GM12873 (cell line): ENCODE measurements at regions not wholly inside any gene's neighbourhood (a gene's known extent, or its start where the extent isn't known, plus 50 kb on each side); places are given as distances from the start of the nearest gene placed in this dataset.

Source experiments
- TF ChIP-seq, protein P1 (sequence below): IDR thresholded peaks from 2 replicates; pipeline ENCODE4 v1.5.1; 2012; ENCODE audit warnings: low read depth, mild to moderate bottlenecking, moderate library complexity, low read length, control low read depth; ENCODE audit not compliant: insufficient read depth; ENCODE audit errors: missing control alignments

DNA sequence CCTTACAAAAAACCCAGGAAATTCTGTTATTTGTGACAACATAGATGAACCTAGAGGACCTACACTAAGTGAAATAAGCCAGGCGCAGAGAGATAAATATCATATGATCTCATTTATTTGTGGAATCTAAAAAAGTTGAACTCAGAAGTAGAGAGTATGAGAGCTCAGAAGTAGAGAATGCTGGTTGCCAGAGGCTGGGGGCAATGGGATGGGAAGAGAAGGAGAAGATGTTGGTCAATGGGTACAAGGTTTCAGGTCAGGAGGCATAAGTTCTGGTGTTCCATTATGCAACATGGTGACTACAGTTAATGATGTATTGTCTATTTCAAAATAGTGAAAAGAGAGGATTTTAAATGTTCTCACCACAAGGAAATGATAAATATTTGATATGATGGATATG is 259.1 kb upstream of the POU3F1 start:
- TF ChIP-seq, protein P1, sequence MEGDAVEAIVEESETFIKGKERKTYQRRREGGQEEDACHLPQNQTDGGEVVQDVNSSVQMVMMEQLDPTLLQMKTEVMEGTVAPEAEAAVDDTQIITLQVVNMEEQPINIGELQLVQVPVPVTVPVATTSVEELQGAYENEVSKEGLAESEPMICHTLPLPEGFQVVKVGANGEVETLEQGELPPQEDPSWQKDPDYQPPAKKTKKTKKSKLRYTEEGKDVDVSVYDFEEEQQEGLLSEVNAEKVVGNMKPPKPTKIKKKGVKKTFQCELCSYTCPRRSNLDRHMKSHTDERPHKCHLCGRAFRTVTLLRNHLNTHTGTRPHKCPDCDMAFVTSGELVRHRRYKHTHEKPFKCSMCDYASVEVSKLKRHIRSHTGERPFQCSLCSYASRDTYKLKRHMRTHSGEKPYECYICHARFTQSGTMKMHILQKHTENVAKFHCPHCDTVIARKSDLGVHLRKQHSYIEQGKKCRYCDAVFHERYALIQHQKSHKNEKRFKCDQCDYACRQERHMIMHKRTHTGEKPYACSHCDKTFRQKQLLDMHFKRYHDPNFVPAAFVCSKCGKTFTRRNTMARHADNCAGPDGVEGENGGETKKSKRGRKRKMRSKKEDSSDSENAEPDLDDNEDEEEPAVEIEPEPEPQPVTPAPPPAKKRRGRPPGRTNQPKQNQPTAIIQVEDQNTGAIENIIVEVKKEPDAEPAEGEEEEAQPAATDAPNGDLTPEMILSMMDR = no peak

DNA sequence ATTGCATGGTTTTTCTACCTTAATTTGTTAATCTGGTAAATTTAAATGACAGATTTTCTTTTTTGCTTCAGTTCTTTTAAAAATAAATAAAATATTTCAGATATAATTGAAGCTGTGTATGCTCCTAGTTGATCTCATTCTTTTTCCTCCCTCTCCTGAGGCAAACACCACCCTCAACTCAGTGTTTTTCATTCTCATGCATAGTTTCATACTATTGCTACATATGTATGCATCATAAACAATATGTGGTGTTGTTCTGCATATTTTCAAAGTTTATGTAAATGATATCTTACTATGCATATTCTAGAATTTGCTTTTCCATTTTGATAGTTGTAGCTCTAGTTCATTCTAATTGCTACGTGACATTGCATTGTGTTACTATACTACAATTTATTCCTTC is 257.2 kb upstream of the POU3F1 start:
- TF ChIP-seq, protein P1 = no peak

DNA sequence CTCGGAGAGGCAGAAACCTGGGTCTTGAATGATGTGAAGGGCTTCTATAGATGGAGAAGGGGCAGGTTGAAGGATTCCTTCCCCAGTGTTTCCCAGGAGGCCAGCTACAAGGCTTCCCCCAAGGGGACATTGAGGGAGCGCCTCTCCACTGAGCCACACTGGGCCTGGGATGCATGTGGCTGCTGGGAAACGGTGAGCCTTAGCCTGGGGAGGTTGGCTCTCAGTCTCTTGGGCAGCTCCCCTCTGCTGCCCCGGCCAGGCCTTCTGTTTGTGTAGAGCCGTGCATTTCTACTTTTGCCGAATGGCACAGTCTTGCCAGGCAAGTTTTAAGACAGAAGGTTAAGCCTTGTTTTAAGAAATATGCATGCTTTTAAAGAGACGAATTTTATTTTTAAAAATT is 254.4 kb upstream of the POU3F1 start:
- TF ChIP-seq, protein P1 = no peak

DNA sequence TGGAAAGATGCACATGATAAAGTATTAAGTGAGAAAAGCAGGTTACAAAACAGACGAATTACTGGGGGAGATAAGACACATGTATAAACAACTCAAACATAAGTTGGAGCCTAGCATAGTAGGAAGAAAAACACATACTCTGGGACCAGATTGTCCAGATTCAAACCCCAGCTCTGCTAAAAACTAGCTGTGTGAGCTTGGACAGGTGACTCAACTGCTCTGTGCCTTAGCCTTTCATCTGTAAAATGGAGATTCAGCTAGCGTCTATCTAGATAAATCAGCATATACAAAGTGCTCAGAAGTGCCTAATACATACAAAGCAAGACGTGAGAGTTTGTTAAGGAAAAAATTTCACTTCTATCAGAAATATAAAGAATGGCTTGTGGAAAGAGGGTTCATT is 254.0 kb upstream of the POU3F1 start:
- TF ChIP-seq, protein P1 = no peak

DNA sequence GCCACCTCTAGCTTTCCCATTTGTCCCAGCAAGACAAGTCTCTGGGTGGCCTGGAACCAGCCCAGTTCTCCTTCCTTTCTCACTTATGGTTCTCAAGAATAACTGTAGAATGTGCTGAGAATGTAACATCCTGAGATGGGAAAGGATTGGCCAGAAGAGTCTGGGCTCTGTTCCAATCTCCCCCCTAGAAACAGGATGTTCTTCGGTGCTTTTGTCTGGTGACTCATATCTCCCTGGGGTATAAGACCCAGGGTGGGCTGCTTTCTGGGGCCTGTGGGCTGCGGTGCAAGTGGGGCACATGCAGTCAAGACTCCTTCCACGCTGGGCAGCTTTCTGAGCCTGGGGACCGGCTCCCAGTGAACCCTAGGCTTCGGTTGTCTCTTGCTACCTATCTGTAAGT is 251.2 kb upstream of the POU3F1 start:
- TF ChIP-seq, protein P1 = no peak

DNA sequence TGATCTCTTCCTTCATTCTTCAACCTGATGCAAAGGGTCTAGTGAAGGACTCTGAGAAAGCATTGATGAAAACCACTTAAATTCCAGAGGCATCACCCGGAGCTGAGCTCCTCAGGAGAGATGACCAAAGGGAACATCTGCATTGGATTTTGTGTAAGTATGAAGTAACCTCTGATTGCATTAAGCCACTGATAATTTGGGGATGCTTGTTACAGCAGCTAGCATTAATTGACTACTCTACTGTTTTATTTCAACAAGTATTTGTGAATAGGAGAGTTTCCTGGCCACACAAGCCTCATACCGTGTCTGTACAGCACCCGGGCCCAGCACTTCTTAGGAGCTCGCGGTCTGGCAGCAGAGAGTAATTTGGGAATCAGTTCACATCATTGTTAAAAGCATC is 250.7 kb upstream of the POU3F1 start:
- TF ChIP-seq, protein P1 = no peak

DNA sequence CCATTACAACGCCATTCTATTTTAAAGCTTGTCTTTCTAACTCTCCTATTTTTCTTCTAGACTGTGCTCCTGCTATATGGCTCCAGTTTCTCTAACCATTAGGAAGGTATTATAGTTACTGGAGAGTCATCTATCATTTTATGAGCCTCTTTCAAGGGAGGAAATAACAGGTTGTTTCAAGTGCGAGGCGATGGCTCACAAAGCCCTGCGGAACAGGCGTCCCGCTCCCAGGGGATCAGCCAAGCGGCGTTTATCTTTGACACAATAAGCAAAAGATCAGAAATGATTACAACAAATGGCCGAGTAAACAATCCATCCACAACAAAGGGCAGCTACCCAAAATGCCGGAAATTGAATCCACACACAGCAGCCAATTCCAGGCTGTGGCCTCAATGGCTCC is 249.5 kb upstream of the POU3F1 start:
- TF ChIP-seq, protein P1 = no peak
